A673 (cell line): ENCODE measurements at regions not wholly inside any gene's neighbourhood (a gene's known extent, or its start where the extent isn't known, plus 50 kb on each side); places are given as distances from the start of the nearest gene placed in this dataset.

Experiments used
- EZH2 ChIP-seq: fragments of 200-600 bp; sonication (generic); IDR thresholded peaks from 2 replicates; pipeline ENCODE4 v1.6.1; 2017; ENCODE audit warnings: borderline replicate concordance, low read depth, mild to moderate bottlenecking, mixed read lengths, antibody characterized with exemption, low read length; ENCODE audit not compliant: poor library complexity, severe bottlenecking
- TF ChIP-seq, protein P1 (sequence below): fragments of 300-800, 200-600 bp; sonication (generic); conservative IDR thresholded peaks from 2 replicates; pipeline ENCODE4 v1.5.1; 2017; ENCODE audit warnings: low read depth, mild to moderate bottlenecking, antibody characterized with exemption, low read length, moderate library complexity, mixed read lengths

DNA sequence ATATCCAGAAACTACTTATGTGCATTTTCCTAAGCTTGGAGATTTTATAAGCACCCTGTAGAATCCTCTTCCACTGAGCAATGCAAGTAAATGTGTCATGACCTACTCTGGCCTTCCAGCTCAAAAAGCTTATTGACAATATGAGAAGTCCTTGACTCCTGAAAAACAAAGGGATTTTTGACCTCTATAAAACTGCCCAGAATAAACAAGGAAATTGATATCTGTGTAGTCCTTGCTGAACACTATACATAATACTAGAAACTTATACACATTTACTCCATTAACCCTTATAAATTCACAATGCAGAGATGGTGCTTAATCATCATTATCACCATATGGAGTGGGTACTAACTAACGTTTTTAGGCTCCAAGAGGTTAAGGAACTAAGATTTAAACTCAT, 197.4 kb upstream of the KRR1 start:
- TF ChIP-seq, protein P1, sequence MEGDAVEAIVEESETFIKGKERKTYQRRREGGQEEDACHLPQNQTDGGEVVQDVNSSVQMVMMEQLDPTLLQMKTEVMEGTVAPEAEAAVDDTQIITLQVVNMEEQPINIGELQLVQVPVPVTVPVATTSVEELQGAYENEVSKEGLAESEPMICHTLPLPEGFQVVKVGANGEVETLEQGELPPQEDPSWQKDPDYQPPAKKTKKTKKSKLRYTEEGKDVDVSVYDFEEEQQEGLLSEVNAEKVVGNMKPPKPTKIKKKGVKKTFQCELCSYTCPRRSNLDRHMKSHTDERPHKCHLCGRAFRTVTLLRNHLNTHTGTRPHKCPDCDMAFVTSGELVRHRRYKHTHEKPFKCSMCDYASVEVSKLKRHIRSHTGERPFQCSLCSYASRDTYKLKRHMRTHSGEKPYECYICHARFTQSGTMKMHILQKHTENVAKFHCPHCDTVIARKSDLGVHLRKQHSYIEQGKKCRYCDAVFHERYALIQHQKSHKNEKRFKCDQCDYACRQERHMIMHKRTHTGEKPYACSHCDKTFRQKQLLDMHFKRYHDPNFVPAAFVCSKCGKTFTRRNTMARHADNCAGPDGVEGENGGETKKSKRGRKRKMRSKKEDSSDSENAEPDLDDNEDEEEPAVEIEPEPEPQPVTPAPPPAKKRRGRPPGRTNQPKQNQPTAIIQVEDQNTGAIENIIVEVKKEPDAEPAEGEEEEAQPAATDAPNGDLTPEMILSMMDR, result no peak
- TF ChIP-seq EZH2, result no peak
